GM21576 (cell line): ENCODE measurements at regions not wholly inside any gene's neighbourhood (a gene's known extent, or its start where the extent isn't known, plus 50 kb on each side); places are given as distances from the start of the nearest gene placed in this dataset.

Experiments
- ATAC-seq: cut with Tn5 transposase; IDR thresholded peaks from one replicate; pipeline ENCODE4 v1.9.1; 2021; ENCODE audit warnings: mild to moderate bottlenecking, moderate library complexity; ENCODE audit not compliant: unreplicated experiment

DNA sequence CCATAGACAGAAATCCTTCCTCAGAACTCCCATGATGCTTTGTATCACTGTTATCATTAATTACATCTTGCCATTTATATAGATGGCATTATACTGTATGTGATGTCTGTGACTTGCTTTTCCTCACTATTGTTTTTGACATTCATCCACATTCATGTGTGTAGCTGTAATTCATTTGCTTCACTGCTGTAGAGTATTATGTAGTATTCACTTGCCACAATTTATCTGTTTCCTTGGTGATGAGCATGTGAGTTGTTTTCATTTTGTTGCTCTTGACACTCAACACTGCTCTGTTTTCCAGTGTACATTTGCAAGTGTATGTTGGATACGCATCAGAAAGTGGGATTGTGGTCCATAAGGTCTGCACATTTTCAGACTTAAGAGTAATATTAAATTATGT, 328.6 kb upstream of the C11orf87 start:
- no peak for ATAC-seq

DNA sequence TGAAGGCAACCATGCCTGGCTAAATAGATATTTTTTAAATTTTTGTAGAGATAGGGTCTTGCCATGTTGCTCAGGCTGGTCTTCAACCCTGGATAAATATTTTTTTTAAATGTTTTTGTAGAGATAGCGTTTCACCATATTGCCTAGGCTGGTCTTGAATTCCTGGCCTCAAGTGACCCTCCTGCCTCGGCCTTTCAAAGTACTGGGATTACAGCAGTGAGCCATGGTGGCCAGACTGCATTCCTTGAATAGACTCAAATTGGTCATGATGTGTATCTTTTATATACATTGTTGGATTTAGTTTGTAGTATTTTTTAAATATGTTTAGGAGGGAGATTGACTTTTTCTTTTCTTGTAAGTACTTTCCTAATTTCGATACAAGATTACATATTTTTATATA, 325.7 kb upstream of the C11orf87 start:
- ATAC-seq, result no peak

DNA sequence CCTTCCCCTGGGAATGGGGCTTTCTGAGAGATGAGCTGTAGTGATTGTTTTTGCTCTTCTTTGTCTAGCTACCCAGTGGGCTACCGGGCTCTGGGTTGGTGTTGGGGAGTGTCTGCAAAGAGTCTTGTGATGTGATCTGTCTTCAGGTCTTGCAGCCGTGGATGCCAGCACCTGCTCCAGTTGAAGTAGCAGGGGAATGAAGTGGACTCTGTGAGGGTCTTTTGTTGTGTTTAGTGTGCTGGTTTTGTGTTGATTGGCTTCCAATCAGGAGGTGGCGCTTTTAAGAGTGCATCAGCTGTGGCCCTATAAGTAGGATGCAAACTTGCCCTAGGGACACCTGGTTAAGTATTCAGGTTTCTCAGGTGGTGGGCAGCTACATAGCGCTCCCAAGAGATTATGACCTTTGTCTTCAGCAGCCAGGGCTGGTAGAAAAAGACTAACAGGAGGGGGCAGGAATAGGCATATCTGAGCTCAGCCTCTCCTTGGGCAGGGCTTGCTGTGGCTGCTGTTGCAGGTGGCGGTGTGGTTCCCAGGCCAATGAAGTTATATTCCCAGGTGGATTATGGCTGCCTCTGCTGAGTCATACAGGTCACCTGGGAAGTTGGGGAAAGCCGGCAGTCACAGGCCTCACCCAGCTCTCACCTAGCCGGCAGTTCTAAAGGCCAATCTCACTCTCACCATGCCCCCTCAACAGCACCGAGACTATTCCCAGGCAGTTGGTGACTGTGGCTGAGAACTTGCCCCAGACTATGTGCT, 315.7 kb upstream of the C11orf87 start:
- no peak for ATAC-seq

DNA sequence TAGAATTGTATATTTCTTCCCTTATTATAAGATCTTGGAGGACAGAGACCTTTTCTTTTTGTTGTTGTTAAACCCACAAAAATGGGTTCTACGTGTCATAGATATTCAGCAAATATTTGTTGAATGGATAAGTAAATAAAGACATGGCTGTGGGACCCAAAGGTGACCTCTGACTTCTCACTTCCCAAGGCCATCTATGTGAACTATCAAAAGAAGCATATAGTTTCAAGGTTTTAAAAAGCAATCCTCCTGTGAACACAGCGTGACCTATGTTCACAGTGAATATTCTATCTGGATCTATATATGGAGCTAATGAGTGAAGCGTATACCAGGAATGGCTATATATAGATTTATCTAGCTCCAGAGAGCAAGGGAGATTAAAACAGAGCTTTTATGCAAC, 312.8 kb upstream of the C11orf87 start:
- ATAC-seq, result no peak

DNA sequence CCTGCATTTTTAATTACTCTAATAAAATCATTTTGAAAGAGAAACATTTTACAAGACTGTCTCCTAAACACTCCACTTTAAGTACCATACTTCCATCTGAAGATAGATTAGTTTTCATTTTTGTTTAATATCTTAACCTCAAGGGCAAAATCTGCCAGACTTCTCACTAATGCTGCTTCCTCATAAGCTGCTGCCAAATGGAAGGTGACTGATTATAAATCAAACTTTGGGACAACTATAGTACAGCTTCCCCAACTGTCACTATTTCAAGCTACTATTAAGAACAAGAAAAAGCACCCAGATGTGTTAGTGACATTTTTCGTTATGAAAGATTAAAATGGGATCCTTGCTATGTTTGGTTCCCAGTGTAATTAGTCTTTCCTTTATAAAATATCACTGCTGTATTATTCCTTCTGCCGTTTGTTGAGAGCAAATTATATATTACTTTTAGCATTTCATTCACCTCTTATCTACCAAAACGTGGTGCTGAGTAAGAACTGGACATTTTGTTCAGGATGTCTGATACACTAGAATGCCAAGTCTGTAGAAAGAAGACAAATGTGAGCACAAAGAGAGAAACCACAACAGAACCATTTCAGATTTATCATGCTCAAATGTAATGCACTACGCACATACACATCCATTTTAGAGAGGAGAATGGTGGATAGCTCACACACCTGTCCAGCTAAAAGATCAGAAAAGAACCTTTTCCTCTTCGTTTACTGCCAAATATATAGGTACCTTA, 312.2 kb upstream of the C11orf87 start:
- ATAC-seq, result no peak

DNA sequence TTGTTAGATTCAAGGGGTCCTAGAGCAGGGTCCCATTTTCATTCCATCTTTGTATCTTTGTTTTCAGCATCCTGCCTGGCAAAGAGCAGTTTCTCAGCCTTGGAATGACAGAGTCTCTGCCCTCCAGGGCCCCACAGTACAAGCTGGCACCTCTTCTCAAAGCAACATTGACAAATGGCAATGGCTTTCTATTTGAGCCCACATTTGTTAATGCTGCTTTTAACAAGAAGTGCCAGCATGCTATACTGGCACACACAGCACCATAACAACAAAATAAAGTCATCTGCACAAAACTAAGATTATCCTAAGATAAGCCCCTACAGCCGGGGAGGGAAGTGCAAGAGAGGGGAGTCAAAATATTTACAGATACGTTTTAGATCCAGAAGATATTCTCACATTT, 309.7 kb upstream of the C11orf87 start:
- ATAC-seq, result no peak

DNA sequence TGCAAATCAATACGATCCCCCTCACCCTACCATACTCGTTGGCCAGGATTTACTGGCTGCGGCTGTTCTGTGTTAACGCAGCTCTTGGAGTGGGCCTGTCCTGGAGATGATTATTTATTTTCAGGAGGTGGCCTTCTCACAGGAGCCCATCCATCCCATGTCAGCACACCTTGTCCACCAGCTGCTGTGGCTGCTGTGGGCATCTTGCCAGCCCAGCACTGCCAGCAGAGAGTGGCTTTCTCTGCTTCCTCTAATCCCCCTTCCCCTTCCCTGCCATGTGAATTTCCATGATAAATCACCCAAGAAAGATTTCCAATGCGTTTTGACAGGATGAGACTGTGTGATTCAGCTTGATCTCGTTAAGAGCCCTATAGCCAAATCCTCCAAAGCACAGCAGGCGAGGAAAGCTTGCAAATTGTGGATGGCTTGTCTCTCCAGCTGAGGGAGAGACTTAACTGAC, 309.1 kb upstream of the C11orf87 start:
- no peak for ATAC-seq

DNA sequence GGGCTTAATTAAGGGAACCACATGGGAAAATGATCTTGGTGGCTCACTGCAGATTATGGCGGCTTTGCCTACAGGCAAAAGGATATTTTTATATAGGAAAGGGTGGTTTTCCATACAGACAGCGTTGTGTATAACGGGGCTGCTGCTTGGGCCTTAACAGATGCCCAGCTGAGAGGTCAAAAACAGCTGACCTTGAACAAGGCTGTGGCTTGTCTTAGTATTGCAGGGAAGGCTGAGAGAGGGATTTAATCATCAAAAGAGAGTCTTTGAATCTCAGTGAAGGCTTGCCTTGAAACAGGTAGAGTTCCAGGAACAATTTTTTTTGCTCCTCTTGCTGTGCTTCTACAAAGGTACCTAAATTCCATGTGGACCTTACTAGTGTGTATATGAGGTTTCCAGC, 301.6 kb upstream of the C11orf87 start:
- ATAC-seq, result no peak

DNA sequence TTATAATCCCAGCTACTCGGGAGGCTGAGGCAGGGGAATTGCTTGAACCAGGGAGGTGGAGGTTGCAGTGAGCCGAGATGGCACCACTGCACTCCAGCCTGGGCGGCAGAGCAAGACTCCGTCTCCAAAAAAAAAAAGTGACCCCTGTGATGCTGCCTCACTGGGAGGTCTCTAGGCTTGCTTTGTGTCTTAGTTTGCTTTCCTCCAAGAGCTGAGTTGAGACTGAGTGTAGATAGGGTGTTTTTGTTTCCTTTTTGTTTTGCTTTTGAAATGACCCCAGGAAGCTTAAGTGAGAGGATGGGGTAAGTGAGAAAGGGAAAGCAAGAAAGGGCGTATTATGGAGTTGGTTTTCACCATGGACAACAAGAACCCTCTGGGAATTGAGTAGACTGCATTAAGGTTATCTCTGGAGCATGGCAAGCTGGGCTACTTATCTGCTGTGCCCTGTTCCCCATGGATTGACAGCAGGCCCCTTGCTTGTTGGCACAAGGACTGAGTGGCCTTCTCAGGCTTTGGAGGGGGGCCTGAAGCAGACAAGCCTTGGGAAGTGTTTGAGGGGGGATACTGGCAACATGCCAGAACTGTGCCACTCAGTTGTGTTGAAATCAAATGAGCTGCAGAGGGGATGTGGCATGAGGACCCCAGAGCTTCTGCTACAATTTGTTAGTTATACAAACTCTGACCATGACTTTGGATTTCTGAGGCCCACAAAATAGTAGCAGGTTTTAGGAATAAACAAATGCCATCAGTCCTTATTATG, 300.6 kb upstream of the C11orf87 start:
- ATAC-seq, result no peak

DNA sequence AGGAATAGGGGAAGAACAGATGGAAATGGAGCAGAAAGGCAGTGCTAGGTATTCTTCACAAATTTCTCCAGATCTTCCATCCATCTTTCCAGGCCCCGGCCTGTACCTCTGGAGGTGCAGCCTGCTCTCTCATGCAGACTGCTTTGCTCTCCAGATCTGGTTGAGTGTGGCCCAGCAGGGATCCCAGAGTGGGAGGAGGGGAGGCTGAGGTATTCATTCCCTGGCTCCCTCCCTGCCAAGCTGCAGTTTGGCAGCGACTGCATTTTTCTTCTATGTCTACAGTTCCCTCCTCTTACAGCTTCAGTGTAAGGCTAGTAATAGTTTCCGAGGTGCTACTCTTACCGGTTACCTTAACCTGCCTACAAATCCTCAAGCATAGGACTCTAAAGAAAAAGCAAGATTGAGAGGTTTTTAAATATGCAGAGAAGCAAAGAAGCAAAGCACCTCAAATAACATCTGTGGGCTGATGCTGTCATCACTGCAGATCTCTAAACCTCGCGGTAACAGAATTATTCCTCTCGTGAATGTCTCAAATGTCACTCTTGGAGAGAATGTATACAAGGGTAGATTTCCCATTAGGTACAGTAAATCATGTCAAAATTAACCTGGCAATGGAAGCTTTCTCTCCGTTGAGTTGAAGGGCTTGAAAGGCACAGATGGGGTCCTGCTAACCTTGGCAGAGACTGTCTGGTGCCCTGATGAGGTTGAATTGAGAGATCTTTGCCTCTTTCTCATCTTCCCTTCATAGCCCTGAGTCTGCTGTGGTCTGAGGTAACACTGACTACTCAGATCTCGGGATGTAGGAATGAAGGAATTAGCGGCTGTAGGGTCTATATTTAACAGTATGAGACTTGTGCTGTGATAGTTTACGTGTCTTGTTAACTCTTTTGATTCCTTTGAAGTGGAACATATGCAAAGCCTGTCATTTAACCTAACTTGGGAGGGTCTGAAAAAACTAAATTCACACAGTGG, 297.9 kb upstream of the C11orf87 start:
- no peak for ATAC-seq

DNA sequence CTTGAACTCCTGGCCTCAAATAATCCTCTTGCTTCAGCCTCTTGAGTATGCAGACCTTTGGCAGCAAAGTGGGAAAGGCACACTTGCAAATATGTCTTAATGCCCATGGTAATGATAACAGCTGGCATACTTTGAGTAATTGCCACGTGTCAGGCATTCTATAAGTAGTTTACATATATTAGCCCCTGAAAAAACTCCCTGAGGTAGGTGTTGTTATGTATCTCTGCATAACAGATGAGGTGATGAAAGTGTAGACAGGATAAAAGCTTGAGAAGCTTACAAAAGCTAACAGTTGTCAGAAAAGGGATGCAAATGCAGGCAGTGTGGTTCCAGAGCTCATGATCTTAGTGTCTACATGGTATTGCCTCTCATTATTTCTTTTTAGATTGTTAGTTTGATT, 291.1 kb upstream of the C11orf87 start:
- no peak for ATAC-seq

DNA sequence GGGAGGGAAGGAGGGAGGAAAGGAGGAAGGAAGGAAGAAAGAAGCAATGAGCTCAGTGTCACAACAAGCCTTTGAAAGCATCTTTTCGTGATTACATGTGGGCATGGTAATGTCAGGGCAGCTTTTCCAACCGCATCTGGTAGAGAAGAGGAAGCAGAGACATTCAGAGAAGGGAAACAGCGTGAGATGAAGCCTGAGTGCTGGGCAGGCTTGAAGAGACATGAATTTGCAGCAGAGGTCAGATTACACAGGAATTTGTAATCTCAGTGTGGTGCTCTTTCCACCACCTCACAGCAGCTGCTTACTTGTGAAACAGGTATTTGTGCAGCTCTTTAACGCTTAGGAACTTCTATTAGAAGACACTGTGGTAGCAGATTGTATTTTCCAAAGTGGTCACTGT, 289.5 kb upstream of the C11orf87 start:
- ATAC-seq, result no peak

DNA sequence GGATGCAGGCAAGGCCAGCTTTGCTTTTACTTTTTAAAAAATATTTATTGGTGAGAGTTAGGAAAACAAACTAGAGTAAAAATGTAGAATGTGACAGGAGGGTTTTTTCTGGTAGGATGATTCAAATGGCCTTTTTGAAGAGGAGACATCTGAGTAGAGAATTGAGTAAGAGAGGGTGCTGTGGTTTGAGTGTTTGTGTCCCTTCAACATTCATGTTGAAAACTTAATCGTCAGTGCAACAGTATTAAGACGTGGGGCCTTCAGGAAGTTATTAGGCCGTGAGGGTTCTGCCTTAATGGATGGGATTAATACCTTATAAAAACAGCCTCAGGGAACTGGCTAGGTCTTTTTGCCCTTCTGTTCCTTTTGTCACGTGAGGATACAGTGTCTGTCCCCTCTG, 288.8 kb upstream of the C11orf87 start:
- no peak for ATAC-seq

DNA sequence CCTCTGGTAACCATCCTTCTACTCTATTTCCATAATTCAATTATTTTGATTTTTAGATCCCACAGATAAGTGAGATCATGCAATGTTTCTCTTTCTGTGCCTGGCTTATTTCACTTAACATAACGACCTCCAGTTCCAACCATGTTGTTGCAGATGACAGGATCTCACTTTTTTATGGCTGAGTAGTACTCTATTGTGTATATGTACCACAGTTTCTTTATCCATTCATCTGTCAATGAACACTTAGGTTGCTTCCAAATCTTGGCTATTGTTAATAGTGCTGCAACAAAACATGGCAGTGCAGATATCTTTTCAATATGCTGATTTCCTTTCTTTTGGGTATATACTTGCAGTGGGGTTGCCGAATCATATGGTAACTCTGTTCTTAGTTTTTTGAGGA, 286.4 kb upstream of the C11orf87 start:
- ATAC-seq, result no peak

DNA sequence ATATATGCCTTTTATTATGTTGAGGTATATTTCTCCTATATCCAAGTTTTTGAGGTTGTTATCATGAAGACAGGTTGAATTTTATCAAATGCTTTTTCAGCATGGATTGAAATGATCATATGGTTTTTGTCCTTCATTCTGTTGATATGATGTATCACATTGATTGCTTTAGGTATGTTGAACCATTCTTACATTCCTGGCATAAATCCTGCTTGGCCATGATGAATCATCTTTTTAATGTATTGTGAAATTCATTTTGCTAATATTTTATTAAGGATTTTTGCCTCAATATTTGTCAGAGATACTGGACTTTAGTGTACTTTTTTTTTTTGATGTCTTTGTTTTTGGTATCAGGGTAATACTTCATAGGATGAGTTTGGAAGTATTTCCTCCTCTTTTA, 283.8 kb upstream of the C11orf87 start:
- ATAC-seq, result no peak

DNA sequence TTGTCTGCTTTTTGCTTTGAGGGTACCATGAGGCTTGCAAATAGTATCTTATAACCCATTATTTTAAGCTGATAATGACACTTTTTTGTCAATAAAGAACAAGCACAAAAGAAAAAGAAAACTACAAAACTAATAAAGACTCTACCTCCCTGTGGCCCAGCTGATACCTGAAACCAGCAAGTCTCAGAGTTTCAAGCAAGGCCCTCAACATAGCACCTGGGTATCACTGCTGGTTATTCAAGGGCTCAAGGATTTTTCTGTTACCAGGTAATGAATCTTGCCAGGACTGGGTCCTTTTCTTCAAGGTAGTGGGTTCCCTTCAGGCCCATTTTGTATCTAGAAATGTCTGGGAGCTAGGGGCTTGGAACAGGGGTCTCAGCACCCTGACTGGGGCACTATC, 281.6 kb upstream of the C11orf87 start:
- ATAC-seq, result no peak

DNA sequence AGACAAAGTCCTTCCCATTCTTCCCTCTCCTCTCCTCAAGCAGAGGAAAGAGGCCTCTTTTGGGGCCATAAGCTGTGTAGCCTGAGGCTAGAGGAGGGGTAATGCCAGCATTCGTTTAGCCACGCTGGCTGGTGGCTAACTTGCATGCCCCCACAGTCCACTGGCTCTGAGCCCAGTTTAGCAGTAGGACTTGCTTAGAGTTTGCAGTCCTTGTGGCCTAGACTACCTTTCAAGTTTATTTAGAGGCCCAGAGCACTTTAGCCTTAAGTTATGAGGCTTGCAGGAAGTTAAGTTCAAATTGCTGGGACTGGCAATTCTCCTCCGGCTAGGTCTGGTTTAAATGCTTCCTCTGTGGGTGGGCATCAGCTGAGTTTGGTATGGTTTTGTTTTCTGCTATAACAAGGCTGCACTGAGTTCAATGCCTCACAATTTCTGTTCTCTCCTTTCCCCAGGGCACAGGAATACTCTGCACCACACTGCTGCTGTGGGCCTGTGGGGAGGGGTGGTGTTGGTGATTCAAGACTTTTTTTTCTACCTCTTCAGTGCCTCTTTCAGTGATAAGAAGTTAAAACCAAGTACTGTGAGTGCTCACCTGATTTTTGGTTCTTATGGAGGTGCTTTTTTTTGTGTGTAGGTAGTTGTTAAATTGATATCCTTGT, 281.0 kb upstream of the C11orf87 start:
- no peak for ATAC-seq

DNA sequence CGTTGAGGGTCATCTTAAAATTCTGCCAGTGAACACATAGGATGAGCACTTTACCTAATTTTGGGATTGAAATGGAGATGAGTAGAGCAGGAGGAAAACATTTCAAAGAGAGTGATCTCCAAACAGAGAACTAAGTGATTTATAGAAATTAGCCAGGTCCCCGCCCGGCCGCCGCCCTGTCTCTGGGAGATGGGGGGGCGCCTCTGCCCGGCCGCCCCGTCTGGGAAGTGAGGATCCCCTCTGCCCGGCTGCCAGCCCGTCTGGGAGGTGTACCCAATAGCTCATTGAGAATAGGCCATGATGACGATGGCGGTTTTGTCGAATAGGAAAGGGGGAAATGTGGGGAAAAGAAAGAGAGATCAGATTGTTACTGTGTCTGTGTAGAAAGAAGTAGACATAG, 276.7 kb upstream of the C11orf87 start:
- ATAC-seq, result no peak

DNA sequence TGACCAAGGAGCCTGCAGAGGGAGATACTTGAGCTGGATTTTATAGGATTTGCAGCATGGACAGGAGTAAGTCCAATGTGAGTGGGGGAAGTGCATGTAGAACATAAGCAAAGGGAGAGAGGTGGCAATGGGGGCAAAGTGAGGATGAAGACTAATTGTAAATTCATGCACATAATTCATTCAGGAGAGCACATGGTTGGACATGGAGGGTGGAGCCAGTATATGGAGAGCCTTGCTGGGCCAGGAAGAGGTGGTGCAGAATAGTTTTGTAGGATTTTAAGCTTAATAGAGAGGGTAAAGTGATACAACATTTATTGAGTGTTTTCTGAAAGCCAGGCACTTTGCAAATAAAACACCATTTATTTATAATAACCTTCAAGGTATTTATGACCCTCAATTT, 274.3 kb upstream of the C11orf87 start:
- ATAC-seq, result no peak

DNA sequence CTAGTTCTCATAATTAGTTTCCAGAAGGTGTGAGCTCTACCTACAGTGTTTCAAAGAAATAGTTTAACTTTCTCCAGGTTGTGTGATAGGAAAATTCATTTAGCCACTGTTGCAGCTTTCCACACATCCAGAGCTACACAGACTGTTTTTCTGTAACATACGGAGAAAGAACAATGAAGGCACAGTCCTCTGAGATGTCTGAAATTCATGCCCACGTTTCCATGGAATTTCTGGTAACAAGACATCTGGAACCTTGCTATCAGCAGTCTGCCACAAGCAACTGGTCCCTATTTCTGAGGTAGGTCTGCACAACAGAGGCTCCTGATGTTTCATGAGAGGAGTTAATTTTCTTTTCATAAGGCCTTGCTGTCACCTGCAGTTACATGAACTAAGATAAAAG, 273.3 kb upstream of the C11orf87 start:
- no peak for ATAC-seq
